ENCODE measurements at regions not wholly inside any gene's neighbourhood (a gene's known extent, or its start where the extent isn't known, plus 50 kb on each side); places are given as distances from the start of the nearest gene placed in this dataset.

- Histone ChIP-seq H3K36me3 (ENCODE audit: insufficient read depth, low read length) (no peaks in the 10 kb centered on the region), H3K27me3 (ENCODE audit: insufficient read depth, low read length, poor library complexity, severe bottlenecking) (no peaks in the 10 kb centered on the region), H3K9me3 (ENCODE audit: low read length) (no peaks in the 10 kb centered on the region), H3K4me1 (ENCODE audit: insufficient read depth, low read length) (no peaks in the 10 kb centered on the region), H3K27ac (ENCODE audit: low read depth, low read length) (no peak overlapping the region), H3K4me3 (ENCODE audit: low read length) (no peak overlapping the region)
- Mint-ChIP-seq H3K27me3 (no peaks in the 10 kb centered on the region), H3K9me3 (peaks cover 7 to 36% (median 24%) of the 10 kb centered on the region in 5 donors), H3K4me3 (no peak overlapping the region), H3K36me3 (no peaks in the 10 kb centered on the region), H3K27ac (no peak overlapping the region), H3K4me1 (no peaks in the 10 kb centered on the region)
- DNase-seq: no peak
- POLR2A ChIA-PET: no interaction called here
- CTCF ChIA-PET: no interaction called here
Observed at GRCh38 chr18:40866968-40867367, 1088.1 kb upstream of the PIK3C3 start.

- DNase-seq: no peak
- Mint-ChIP-seq H3K36me3 (no peaks in the 10 kb centered on the region), H3K27me3 (no peaks in the 10 kb centered on the region), H3K4me3 (no peak overlapping the region), H3K9me3 (peaks cover 5 to 30% (median 24%) of the 10 kb centered on the region in 5 donors), H3K4me1 (no peaks in the 10 kb centered on the region), H3K27ac (no peak overlapping the region)
- no peaks in the 10 kb centered on the region for H3K4me1 ChIP-seq (ENCODE audit: insufficient read depth, low read length)
- no peak overlapping the region for H3K4me3 ChIP-seq (ENCODE audit: low read length)
- H3K36me3 ChIP-seq (ENCODE audit: insufficient read depth, low read length): no peaks in the 10 kb centered on the region
- no peaks in the 10 kb centered on the region for H3K9me3 ChIP-seq (ENCODE audit: low read length)
- H3K27me3 ChIP-seq (ENCODE audit: insufficient read depth, low read length, poor library complexity, severe bottlenecking): no peaks in the 10 kb centered on the region
- no peak overlapping the region for H3K27ac ChIP-seq (ENCODE audit: low read depth, low read length)
- ChIA-PET POLR2A (no interaction called here), CTCF (no interaction called here)
Observed at GRCh38 chr18:40866013-40866645, 1088.9 kb upstream of the PIK3C3 start.

GRCh38 chr18:40864846-40865245 lies 1090.2 kb upstream of the PIK3C3 start:
- H3K9me3 Mint-ChIP-seq: peaks cover 5 to 31% (median 21%) of the 10 kb centered on the region in 5 donors
- H3K4me3 Mint-ChIP-seq: no peak overlapping the region
- no peak overlapping the region for H3K27ac Mint-ChIP-seq
- CTCF ChIA-PET: no interaction called here
- H3K36me3 Mint-ChIP-seq: no peaks in the 10 kb centered on the region
- Histone ChIP-seq H3K27ac (ENCODE audit: low read depth, low read length) (no peak overlapping the region), H3K27me3 (ENCODE audit: insufficient read depth, low read length, poor library complexity, severe bottlenecking) (no peaks in the 10 kb centered on the region), H3K9me3 (ENCODE audit: low read length) (no peaks in the 10 kb centered on the region), H3K4me3 (ENCODE audit: low read length) (no peak overlapping the region), H3K36me3 (ENCODE audit: insufficient read depth, low read length) (no peaks in the 10 kb centered on the region), H3K4me1 (ENCODE audit: insufficient read depth, low read length) (no peaks in the 10 kb centered on the region)
- no peaks in the 10 kb centered on the region for H3K4me1 Mint-ChIP-seq
- POLR2A ChIA-PET: no interaction called here
- H3K27me3 Mint-ChIP-seq: no peaks in the 10 kb centered on the region
- no peak for DNase-seq

DNA sequence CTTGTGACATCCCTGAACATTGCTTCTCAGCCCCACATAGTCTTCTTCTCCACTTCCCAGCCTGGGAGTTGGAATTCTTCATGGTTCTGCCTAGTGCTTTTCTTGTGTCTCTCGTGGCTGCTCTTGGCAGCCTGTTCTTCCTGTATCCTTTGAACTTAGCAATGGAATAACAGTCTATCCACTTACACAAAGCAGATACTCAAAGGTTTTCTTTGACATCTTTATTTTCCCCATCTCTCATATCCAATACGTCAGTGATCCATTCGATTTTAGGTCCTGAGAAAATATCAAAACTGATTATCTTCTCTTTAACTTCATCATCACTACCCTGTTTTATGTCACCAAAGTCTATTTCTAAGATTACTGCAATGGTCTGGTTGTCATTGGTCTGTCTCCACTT lies 1091.2 kb upstream of the PIK3C3 start:
- Histone ChIP-seq H3K36me3 (ENCODE audit: insufficient read depth, low read length) (no peaks in the 10 kb centered on the region), H3K9me3 (ENCODE audit: low read length) (no peaks in the 10 kb centered on the region), H3K27ac (ENCODE audit: low read depth, low read length) (no peak overlapping the region), H3K27me3 (ENCODE audit: insufficient read depth, low read length, poor library complexity, severe bottlenecking) (no peaks in the 10 kb centered on the region), H3K4me1 (ENCODE audit: insufficient read depth, low read length) (no peaks in the 10 kb centered on the region), H3K4me3 (ENCODE audit: low read length) (no peak overlapping the region)
- no peak overlapping the region for H3K4me3 Mint-ChIP-seq
- H3K9me3 Mint-ChIP-seq: peaks cover 5 to 24% (median 17%) of the 10 kb centered on the region in 5 donors
- no peaks in the 10 kb centered on the region for H3K4me1 Mint-ChIP-seq
- H3K27me3 Mint-ChIP-seq: no peaks in the 10 kb centered on the region
- H3K36me3 Mint-ChIP-seq: no peaks in the 10 kb centered on the region
- no peak for DNase-seq
- no peak overlapping the region for H3K27ac Mint-ChIP-seq
- ChIA-PET POLR2A (no interaction called here), CTCF (no interaction called here)

DNA sequence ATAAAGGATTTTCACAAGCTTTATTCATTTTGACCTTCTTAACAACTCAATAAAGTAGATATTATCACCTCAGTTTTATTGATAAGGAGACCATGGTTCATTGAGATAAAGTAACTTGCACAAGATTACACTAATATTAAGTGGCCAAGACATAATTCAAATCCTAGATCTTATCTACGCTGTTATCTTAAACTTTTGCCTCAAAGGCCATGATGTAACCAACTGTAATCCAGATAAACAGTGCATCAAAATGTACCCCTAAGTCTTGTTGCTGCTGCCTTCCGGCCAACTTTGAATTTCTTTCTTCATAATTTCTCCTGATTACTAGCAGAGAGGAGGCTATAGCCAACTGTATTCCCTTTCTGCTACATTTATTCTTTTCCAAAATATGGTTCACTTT lies 1094.8 kb upstream of the PIK3C3 start:
- no peak overlapping the region for H3K4me3 Mint-ChIP-seq

DNA sequence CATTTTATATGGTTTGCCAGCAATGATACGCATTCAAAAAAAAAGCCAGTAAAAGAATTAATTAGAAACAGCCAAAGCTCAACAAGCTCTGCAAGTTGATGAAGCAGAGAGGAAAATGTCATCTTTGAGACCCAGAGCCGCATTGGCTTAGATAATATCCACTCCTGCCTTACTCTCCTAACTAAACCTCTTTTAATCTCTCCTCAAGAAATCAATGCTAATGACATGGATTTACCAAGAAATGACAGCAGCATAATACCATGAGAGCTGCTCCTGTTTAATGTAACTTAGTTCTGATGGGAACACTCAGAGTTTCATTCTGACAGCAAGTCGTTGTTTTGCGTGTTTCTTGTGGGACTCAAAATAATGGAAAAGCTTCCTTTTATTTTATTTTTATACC lies 1099.4 kb upstream of the PIK3C3 start:
- POLR2A ChIA-PET: no interaction called here
- CTCF ChIA-PET: no interaction called here
- no peaks in the 10 kb centered on the region for H3K27me3 ChIP-seq (ENCODE audit: insufficient read depth, low read length, poor library complexity, severe bottlenecking)

More for the DNA sequence above, 1094.8 kb upstream of the PIK3C3 start:
- H3K4me1 Mint-ChIP-seq: no peaks in the 10 kb centered on the region
- CTCF ChIA-PET: no interaction called here
- no peak for DNase-seq
- Histone ChIP-seq H3K36me3 (ENCODE audit: insufficient read depth, low read length) (no peaks in the 10 kb centered on the region), H3K27ac (ENCODE audit: low read depth, low read length) (no peak overlapping the region), H3K4me1 (ENCODE audit: insufficient read depth, low read length) (no peaks in the 10 kb centered on the region), H3K4me3 (ENCODE audit: low read length) (no peak overlapping the region), H3K27me3 (ENCODE audit: insufficient read depth, low read length, poor library complexity, severe bottlenecking) (no peaks in the 10 kb centered on the region), H3K9me3 (ENCODE audit: low read length) (no peaks in the 10 kb centered on the region)
- H3K36me3 Mint-ChIP-seq: no peaks in the 10 kb centered on the region
- no peaks in the 10 kb centered on the region for H3K27me3 Mint-ChIP-seq
- H3K27ac Mint-ChIP-seq: no peak overlapping the region
- POLR2A ChIA-PET: no interaction called here
- H3K9me3 Mint-ChIP-seq: peaks cover 8 to 31% (median 21%) of the 10 kb centered on the region in 5 donors

GRCh38 chr18:40852406-40852805 lies 1102.6 kb upstream of the PIK3C3 start:
- Histone ChIP-seq H3K27ac (ENCODE audit: low read depth, low read length) (no peak overlapping the region), H3K4me3 (ENCODE audit: low read length) (no peak overlapping the region), H3K36me3 (ENCODE audit: insufficient read depth, low read length) (no peaks in the 10 kb centered on the region), H3K27me3 (ENCODE audit: insufficient read depth, low read length, poor library complexity, severe bottlenecking) (no peaks in the 10 kb centered on the region), H3K9me3 (ENCODE audit: low read length) (no peaks in the 10 kb centered on the region), H3K4me1 (ENCODE audit: insufficient read depth, low read length) (no peaks in the 10 kb centered on the region)
- H3K9me3 Mint-ChIP-seq: peaks cover 5 to 32% (median 23%) of the 10 kb centered on the region in 5 donors
- CTCF ChIA-PET: no interaction called here
- no peak overlapping the region for H3K4me3 Mint-ChIP-seq
- H3K4me1 Mint-ChIP-seq: no peaks in the 10 kb centered on the region
- POLR2A ChIA-PET: no interaction called here
- no peaks in the 10 kb centered on the region for H3K27me3 Mint-ChIP-seq
- DNase-seq: no peak
- H3K27ac Mint-ChIP-seq: no peak overlapping the region
- H3K36me3 Mint-ChIP-seq: no peaks in the 10 kb centered on the region

More for the DNA sequence above, 1099.4 kb upstream of the PIK3C3 start:
- no peaks in the 10 kb centered on the region for H3K9me3 ChIP-seq (ENCODE audit: low read length)
- H3K36me3 ChIP-seq (ENCODE audit: insufficient read depth, low read length): no peaks in the 10 kb centered on the region
- H3K27ac ChIP-seq (ENCODE audit: low read depth, low read length): no peak overlapping the region
- no peaks in the 10 kb centered on the region for H3K4me1 ChIP-seq (ENCODE audit: insufficient read depth, low read length)
- Mint-ChIP-seq H3K4me1 (no peaks in the 10 kb centered on the region), H3K4me3 (no peak overlapping the region), H3K9me3 (peaks cover 5 to 34% (median 27%) of the 10 kb centered on the region in 5 donors), H3K27me3 (no peaks in the 10 kb centered on the region), H3K36me3 (no peaks in the 10 kb centered on the region), H3K27ac (no peak overlapping the region)
- DNase-seq: no peak
- no peak overlapping the region for H3K4me3 ChIP-seq (ENCODE audit: low read length)

GRCh38 chr18:40851014-40851429 lies 1104.0 kb upstream of the PIK3C3 start:
- Histone ChIP-seq H3K27me3 (ENCODE audit: insufficient read depth, low read length, poor library complexity, severe bottlenecking) (no peaks in the 10 kb centered on the region), H3K36me3 (ENCODE audit: insufficient read depth, low read length) (no peaks in the 10 kb centered on the region), H3K27ac (ENCODE audit: low read depth, low read length) (no peak overlapping the region), H3K4me3 (ENCODE audit: low read length) (no peak overlapping the region), H3K9me3 (ENCODE audit: low read length) (no peaks in the 10 kb centered on the region), H3K4me1 (ENCODE audit: insufficient read depth, low read length) (no peaks in the 10 kb centered on the region)
- Mint-ChIP-seq H3K4me1 (no peaks in the 10 kb centered on the region), H3K36me3 (no peaks in the 10 kb centered on the region), H3K27me3 (no peaks in the 10 kb centered on the region), H3K4me3 (no peak overlapping the region), H3K9me3 (peaks cover 3 to 31% (median 17%) of the 10 kb centered on the region in 5 donors), H3K27ac (no peak overlapping the region)
- CTCF ChIA-PET: no interaction called here
- no peak for DNase-seq
- POLR2A ChIA-PET: no interaction called here

GRCh38 chr18:40849886-40850285 lies 1105.1 kb upstream of the PIK3C3 start:
- ChIA-PET POLR2A (no interaction called here), CTCF (no interaction called here)
- H3K27ac Mint-ChIP-seq: no peak overlapping the region
- no peaks in the 10 kb centered on the region for H3K36me3 ChIP-seq (ENCODE audit: insufficient read depth, low read length)
- H3K36me3 Mint-ChIP-seq: no peaks in the 10 kb centered on the region
- H3K27ac ChIP-seq (ENCODE audit: low read depth, low read length): no peak overlapping the region
- H3K4me3 Mint-ChIP-seq: no peak overlapping the region
- no peak for DNase-seq
- no peaks in the 10 kb centered on the region for H3K27me3 Mint-ChIP-seq
- no peak overlapping the region for H3K4me3 ChIP-seq (ENCODE audit: low read length)
- H3K4me1 ChIP-seq (ENCODE audit: insufficient read depth, low read length): no peaks in the 10 kb centered on the region
- no peaks in the 10 kb centered on the region for H3K27me3 ChIP-seq (ENCODE audit: insufficient read depth, low read length, poor library complexity, severe bottlenecking)
- no peaks in the 10 kb centered on the region for H3K4me1 Mint-ChIP-seq
- no peaks in the 10 kb centered on the region for H3K9me3 ChIP-seq (ENCODE audit: low read length)
- peaks cover 0 to 31% (median 13%) of the 10 kb centered on the region in 5 donors for H3K9me3 Mint-ChIP-seq

Measured in CD8-positive, alpha-beta memory T cell (primary cell).